ENCODE measurements at regions not wholly inside any gene's neighbourhood (a gene's known extent, or its start where the extent isn't known, plus 50 kb on each side); places are given as distances from the start of the nearest gene placed in this dataset.

GRCh38 chr3:28973609-28974008, 307.3 kb upstream of the RBMS3 start:
- TF ChIP-seq EGR1 (IDR thresholded peaks at IDR 0.05) (no peak), CEBPB (IDR thresholded peaks at IDR 0.05) (no peak), USF1 (IDR thresholded peaks at IDR 0.05) (no peak), YY1 (IDR thresholded peaks at IDR 0.05; ENCODE audit: low read depth) (no peak), FOXM1 (IDR thresholded peaks at IDR 0.05; ENCODE audit: borderline replicate concordance, low read depth) (no peak), TCF12 (IDR thresholded peaks at IDR 0.05; ENCODE audit: low read depth) (no peak)
